ENCODE measurements at regions not wholly inside any gene's neighbourhood (a gene's known extent, or its start where the extent isn't known, plus 50 kb on each side); places are given as distances from the start of the nearest gene placed in this dataset.

GRCh38 chr13:55893540-55893939, 1247.2 kb upstream of the PRR20A start:
- no peaks in the 10 kb centered on the region for H3K27me3 ChIP-seq (ENCODE audit: insufficient read depth, low read depth, low read length)
- H3K4me3 ChIP-seq (ENCODE audit: low read length) = no peak overlapping the region
- H3K27ac ChIP-seq (ENCODE audit: low read length) = no peak overlapping the region
- no peaks in the 10 kb centered on the region for H4K20me1 ChIP-seq (ENCODE audit: insufficient read depth)
- no peaks in the 10 kb centered on the region for H3K9me3 ChIP-seq (ENCODE audit: low read length)
- no peak for TF ChIP-seq CTCF (IDR thresholded peaks at IDR 0.05; ENCODE audit: poor library complexity, severe bottlenecking)
- TF ChIP-seq, protein P1, sequence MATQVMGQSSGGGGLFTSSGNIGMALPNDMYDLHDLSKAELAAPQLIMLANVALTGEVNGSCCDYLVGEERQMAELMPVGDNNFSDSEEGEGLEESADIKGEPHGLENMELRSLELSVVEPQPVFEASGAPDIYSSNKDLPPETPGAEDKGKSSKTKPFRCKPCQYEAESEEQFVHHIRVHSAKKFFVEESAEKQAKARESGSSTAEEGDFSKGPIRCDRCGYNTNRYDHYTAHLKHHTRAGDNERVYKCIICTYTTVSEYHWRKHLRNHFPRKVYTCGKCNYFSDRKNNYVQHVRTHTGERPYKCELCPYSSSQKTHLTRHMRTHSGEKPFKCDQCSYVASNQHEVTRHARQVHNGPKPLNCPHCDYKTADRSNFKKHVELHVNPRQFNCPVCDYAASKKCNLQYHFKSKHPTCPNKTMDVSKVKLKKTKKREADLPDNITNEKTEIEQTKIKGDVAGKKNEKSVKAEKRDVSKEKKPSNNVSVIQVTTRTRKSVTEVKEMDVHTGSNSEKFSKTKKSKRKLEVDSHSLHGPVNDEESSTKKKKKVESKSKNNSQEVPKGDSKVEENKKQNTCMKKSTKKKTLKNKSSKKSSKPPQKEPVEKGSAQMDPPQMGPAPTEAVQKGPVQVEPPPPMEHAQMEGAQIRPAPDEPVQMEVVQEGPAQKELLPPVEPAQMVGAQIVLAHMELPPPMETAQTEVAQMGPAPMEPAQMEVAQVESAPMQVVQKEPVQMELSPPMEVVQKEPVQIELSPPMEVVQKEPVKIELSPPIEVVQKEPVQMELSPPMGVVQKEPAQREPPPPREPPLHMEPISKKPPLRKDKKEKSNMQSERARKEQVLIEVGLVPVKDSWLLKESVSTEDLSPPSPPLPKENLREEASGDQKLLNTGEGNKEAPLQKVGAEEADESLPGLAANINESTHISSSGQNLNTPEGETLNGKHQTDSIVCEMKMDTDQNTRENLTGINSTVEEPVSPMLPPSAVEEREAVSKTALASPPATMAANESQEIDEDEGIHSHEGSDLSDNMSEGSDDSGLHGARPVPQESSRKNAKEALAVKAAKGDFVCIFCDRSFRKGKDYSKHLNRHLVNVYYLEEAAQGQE (IDR thresholded peaks at IDR 0.05; ENCODE audit: borderline replicate concordance) = no peak
- no peak for TF ChIP-seq MXI1 (conservative IDR thresholded peaks at IDR 0.05; ENCODE audit: poor library complexity, severe bottlenecking)
- no peak for TF ChIP-seq POLR2AphosphoS5 (IDR thresholded peaks at IDR 0.05)
- no peak for TF ChIP-seq EP300 (conservative IDR thresholded peaks at IDR 0.05; ENCODE audit: poor library complexity, severe bottlenecking)
- TF ChIP-seq RAD21 (conservative IDR thresholded peaks at IDR 0.05) = no peak
- TF ChIP-seq TAF1 (IDR thresholded peaks at IDR 0.05; ENCODE audit: low read depth) = no peak
- TF ChIP-seq SMC3 (conservative IDR thresholded peaks at IDR 0.05; ENCODE audit: poor library complexity) = no peak
- TF ChIP-seq EZH2 (IDR thresholded peaks at IDR 0.05; ENCODE audit: borderline replicate concordance, insufficient read depth, low read length, poor library complexity, severe bottlenecking) = no peak
- no peak overlapping the region for H3K9ac ChIP-seq (ENCODE audit: low read length)
- H3K36me3 ChIP-seq (ENCODE audit: insufficient read depth, low read length) = no peaks in the 10 kb centered on the region
- H2AFZ ChIP-seq (ENCODE audit: low read depth, low read length) = no peak overlapping the region
- H3K4me2 ChIP-seq (ENCODE audit: low read length) = no peak overlapping the region
- H3F3A ChIP-seq (ENCODE audit: insufficient read depth, low read length, poor library complexity, severe bottlenecking) = no peaks in the 10 kb centered on the region
- H3K9me2 ChIP-seq (ENCODE audit: insufficient read depth, low read length) = no peaks in the 10 kb centered on the region
- no peaks in the 10 kb centered on the region for H3K79me2 ChIP-seq (replicated peaks; ENCODE audit: insufficient read depth, low read length)

DNA sequence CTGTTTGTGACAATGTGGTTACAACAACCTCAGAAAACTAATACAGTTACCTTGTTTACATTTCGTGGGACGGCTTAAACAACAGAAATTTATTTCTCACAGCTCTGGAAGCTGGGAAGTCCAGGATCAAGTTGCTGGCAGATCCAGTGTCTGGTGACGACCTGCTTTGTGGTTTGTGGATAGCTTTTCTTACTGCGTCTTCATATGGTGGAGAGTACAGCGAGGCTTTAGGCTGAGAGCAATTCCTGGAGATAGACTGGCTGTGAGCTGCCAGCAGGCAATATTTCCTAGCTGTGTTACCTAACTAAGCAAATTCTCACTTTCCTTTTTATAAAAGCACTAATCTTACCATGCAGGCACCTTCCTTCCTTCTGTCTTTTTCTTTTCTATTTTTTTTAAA, 1203.5 kb upstream of the PRR20A start:
- Histone ChIP-seq H3F3A (ENCODE audit: insufficient read depth, low read length, poor library complexity, severe bottlenecking) (no peaks in the 10 kb centered on the region), H3K4me3 (ENCODE audit: low read length) (no peak overlapping the region), H3K36me3 (ENCODE audit: insufficient read depth, low read length) (no peaks in the 10 kb centered on the region), H3K9me2 (ENCODE audit: insufficient read depth, low read length) (no peaks in the 10 kb centered on the region), H4K20me1 (ENCODE audit: insufficient read depth) (no peaks in the 10 kb centered on the region), H2AFZ (ENCODE audit: low read depth, low read length) (no peak overlapping the region), H3K79me2 (replicated peaks; ENCODE audit: insufficient read depth, low read length) (no peaks in the 10 kb centered on the region), H3K4me2 (ENCODE audit: low read length) (no peak overlapping the region), H3K27me3 (ENCODE audit: insufficient read depth, low read depth, low read length) (no peaks in the 10 kb centered on the region), H3K9me3 (ENCODE audit: low read length) (no peaks in the 10 kb centered on the region), H3K27ac (ENCODE audit: low read length) (no peak overlapping the region), H3K9ac (ENCODE audit: low read length) (no peak overlapping the region)
- TF ChIP-seq RAD21 (conservative IDR thresholded peaks at IDR 0.05) (no peak), POLR2AphosphoS5 (IDR thresholded peaks at IDR 0.05) (no peak), EZH2 (IDR thresholded peaks at IDR 0.05; ENCODE audit: borderline replicate concordance, insufficient read depth, low read length, poor library complexity, severe bottlenecking) (no peak), SMC3 (conservative IDR thresholded peaks at IDR 0.05; ENCODE audit: poor library complexity) (no peak), CTCF (IDR thresholded peaks at IDR 0.05; ENCODE audit: poor library complexity, severe bottlenecking) (no peak)
- TF ChIP-seq, protein P1 (IDR thresholded peaks at IDR 0.05; ENCODE audit: borderline replicate concordance) = no peak
